ENCODE measurements at regions not wholly inside any gene's neighbourhood (a gene's known extent, or its start where the extent isn't known, plus 50 kb on each side); places are given as distances from the start of the nearest gene placed in this dataset.

- TF ChIP-seq CTCF (IDR thresholded peaks at IDR 0.05; ENCODE audit: insufficient read depth, low read depth, low read length, missing control alignments): no peak
- no peak for DNase-seq (ENCODE audit: low read depth)
- H3K4me3 ChIP-seq (ENCODE audit: low read length): no peak overlapping the region
These were observed 146.9 kb upstream of the AHI1 start for GRCh38 chr6:135644394-135644793.

GRCh38 chr6:135647521-135647920 is 150.0 kb upstream of the AHI1 start:
- TF ChIP-seq CTCF (IDR thresholded peaks at IDR 0.05; ENCODE audit: insufficient read depth, low read depth, low read length, missing control alignments): no peak
- no peak for DNase-seq (ENCODE audit: low read depth)
- no peak overlapping the region for H3K4me3 ChIP-seq (ENCODE audit: low read length)

- TF ChIP-seq CTCF (IDR thresholded peaks at IDR 0.05; ENCODE audit: insufficient read depth, low read depth, low read length, missing control alignments): no peak
- no peak for DNase-seq (ENCODE audit: low read depth)
- H3K4me3 ChIP-seq (ENCODE audit: low read length): no peak overlapping the region
These were observed 154.6 kb upstream of the AHI1 start for GRCh38 chr6:135651964-135652755.

GRCh38 chr6:135655055-135655454 is 157.5 kb upstream of the AHI1 start:
- no peak for DNase-seq (ENCODE audit: low read depth)
- no peak overlapping the region for H3K4me3 ChIP-seq (ENCODE audit: low read length)
- TF ChIP-seq CTCF (IDR thresholded peaks at IDR 0.05; ENCODE audit: insufficient read depth, low read depth, low read length, missing control alignments): no peak

- TF ChIP-seq CTCF (IDR thresholded peaks at IDR 0.05; ENCODE audit: insufficient read depth, low read depth, low read length, missing control alignments): no peak
- no peak overlapping the region for H3K4me3 ChIP-seq (ENCODE audit: low read length)
- DNase-seq (ENCODE audit: low read depth): no peak
These were observed 159.7 kb upstream of the AHI1 start for GRCh38 chr6:135657207-135657606.

- DNase-seq (ENCODE audit: low read depth): no peak
- no peak for TF ChIP-seq CTCF (IDR thresholded peaks at IDR 0.05; ENCODE audit: insufficient read depth, low read depth, low read length, missing control alignments)
These were observed 160.9 kb upstream of the AHI1 start for GRCh38 chr6:135658481-135658880.

GRCh38 chr6:135658916-135659315 is 161.4 kb upstream of the AHI1 start:
- no peak for TF ChIP-seq CTCF (IDR thresholded peaks at IDR 0.05; ENCODE audit: insufficient read depth, low read depth, low read length, missing control alignments)
- no peak for DNase-seq (ENCODE audit: low read depth)
- no peak overlapping the region for H3K4me3 ChIP-seq (ENCODE audit: low read length)

More at GRCh38 chr6:135658481-135658880, 160.9 kb upstream of the AHI1 start:
- no peak overlapping the region for H3K4me3 ChIP-seq (ENCODE audit: low read length)

Data from epithelial cell of esophagus (primary cell).